H1 (cell line): ENCODE measurements at regions not wholly inside any gene's neighbourhood (a gene's known extent, or its start where the extent isn't known, plus 50 kb on each side); places are given as distances from the start of the nearest gene placed in this dataset.

Experiments
- CTCF ChIA-PET: fragments of 300-600 bp; sonication (Branson Sonifier 250); formaldehyde crosslinking; loops from one replicate; lab custom pipeline; 2021; ENCODE audit not compliant: partially characterized antibody; lab: Charles Lee
- POLR2A ChIA-PET: fragments of 300-600 bp; sonication (Branson Sonifier 250); formaldehyde crosslinking; loops from one replicate; lab custom pipeline; 2021; ENCODE audit warnings: inconsistent platforms; ENCODE audit not compliant: partially characterized antibody; lab: Charles Lee
- DNase-seq, 2 experiments: peaks; one replicate each; pipeline versions ENCODE4 v3.0.0 to v3.0.0-alpha.2; 2010 to 2022; ENCODE audit warnings: low spot score in 2 of 2, low read depth in 1 of 2, mixed read lengths in 1 of 2
- FAIRE-seq: peaks from 2 replicates; lab custom pipeline; 2011; peaks lifted over from hg19 to GRCh38; lab: Jason Lieb, UNC
- H2AFZ ChIP-seq: 2 replicates; pipeline ENCODE4 v1.8.1; 2012; ENCODE audit warnings: low read length, inconsistent platforms
- H2AK5ac ChIP-seq: 2 replicates; pipeline ENCODE4 v1.6.1; 2013; ENCODE audit warnings: low read depth, low read length
- H2BK120ac ChIP-seq: replicated peaks from 2 replicates; pipeline ENCODE3; 2013; ENCODE audit warnings: low read depth, low read length, inconsistent platforms
- H2BK12ac ChIP-seq: 2 replicates; pipeline ENCODE4 v1.6.1; 2013; ENCODE audit warnings: low read depth, low read length
- H2BK15ac ChIP-seq: 2 replicates; pipeline ENCODE4 v1.6.1; 2013; ENCODE audit warnings: low read length
- H2BK20ac ChIP-seq: 2 replicates; pipeline ENCODE4 v1.6.1; 2013; ENCODE audit warnings: low read length
- H2BK5ac ChIP-seq: 2 replicates; pipeline ENCODE4 v1.6.1; 2013; ENCODE audit warnings: low read depth, low read length
- H3K14ac ChIP-seq: 2 replicates; pipeline ENCODE4 v1.6.1; 2013; ENCODE audit warnings: inconsistent platforms; ENCODE audit not compliant: insufficient read length
- H3K18ac ChIP-seq: 2 replicates; pipeline ENCODE4 v1.6.1; 2013; ENCODE audit warnings: low read length; ENCODE audit errors: extremely low read depth
- H3K23ac ChIP-seq: 2 replicates; pipeline ENCODE4 v1.6.1; 2013; ENCODE audit warnings: inconsistent platforms; ENCODE audit not compliant: insufficient read length
- H3K23me2 ChIP-seq: 2 replicates; pipeline ENCODE4 v1.6.1; 2013; ENCODE audit warnings: low read depth, low read length
- H3K27ac ChIP-seq: 2 replicates; pipeline ENCODE4 v1.6.1; 2011; ENCODE audit warnings: low read depth, low read length, inconsistent platforms
- H3K27me3 ChIP-seq, 4 experiments: replicated peaks in 1 of 4; 1 replicate in 1 of 4; 2 replicates in 3 of 4; pipeline versions ENCODE4 v1.6.1 to v1.8.1; 2011 to 2013; ENCODE audit warnings: low read length in 3 of 4, mild to moderate bottlenecking in 3 of 4, inconsistent platforms in 2 of 4, mixed read lengths in 2 of 4, moderate library complexity in 1 of 4; ENCODE audit not compliant: control insufficient read depth in 3 of 4, insufficient read depth in 3 of 4; ENCODE audit errors: extremely low read depth in 1 of 4
- H3K36me3 ChIP-seq, 4 experiments: 2 replicates each; pipeline versions ENCODE4 v1.6.1 to v1.8.1; 2011 to 2013; ENCODE audit warnings: mild to moderate bottlenecking in 4 of 4, low read length in 3 of 4, moderate library complexity in 2 of 4, control low read depth in 1 of 4, inconsistent platforms in 1 of 4; ENCODE audit not compliant: insufficient read depth in 4 of 4, control insufficient read depth in 2 of 4
- H3K4ac ChIP-seq: replicated peaks from 2 replicates; pipeline ENCODE3; 2013; ENCODE audit warnings: low read length, low read depth, mixed read lengths, inconsistent platforms; ENCODE audit not compliant: insufficient read length
- H3K4me1 ChIP-seq, 4 experiments: replicated peaks in 1 of 4; 1 replicate in 1 of 4; 2 replicates in 3 of 4; pipeline versions ENCODE4 v1.6.1 to v1.8.1; 2011 to 2013; ENCODE audit warnings: low read length in 3 of 4, inconsistent platforms in 2 of 4, mixed read lengths in 1 of 4; ENCODE audit not compliant: insufficient read depth in 4 of 4, control insufficient read depth in 3 of 4
- H3K4me2 ChIP-seq, 2 experiments: 2 replicates each; pipeline versions ENCODE4 v1.6.1 to v1.8.1; 2011 to 2013; ENCODE audit warnings: low read depth in 2 of 2, low read length in 2 of 2, control low read depth in 1 of 2, inconsistent platforms in 1 of 2, mild to moderate bottlenecking in 1 of 2; ENCODE audit not compliant: insufficient read depth in 1 of 2
- H3K4me3 ChIP-seq, 4 experiments: fragments of 200-600, 300-600 bp in 1 of 4; sonication (generic), shearing (Covaris generic), sonication (Bioruptor Twin) in 1 of 4; 2 replicates each; pipeline versions ENCODE4 v1.5.1 to v1.8.1; 2011 to 2016; ENCODE audit warnings: low read length in 4 of 4, low read depth in 3 of 4, control low read depth in 2 of 4, inconsistent platforms in 2 of 4, mild to moderate bottlenecking in 2 of 4, mixed read lengths in 1 of 4, moderate library complexity in 1 of 4; ENCODE audit not compliant: insufficient read depth in 2 of 4; ENCODE audit errors: extremely low read depth in 1 of 4
- H3K56ac ChIP-seq: replicated peaks from 2 replicates; pipeline ENCODE3; 2013; ENCODE audit warnings: low read depth, mild to moderate bottlenecking, mixed read lengths, low read length, inconsistent platforms; ENCODE audit not compliant: insufficient read length
- H3K79me1 ChIP-seq: 2 replicates; pipeline ENCODE4 v1.6.1; 2013; ENCODE audit warnings: low read depth, low read length, control low read depth
- H3K79me2 ChIP-seq, 2 experiments: 2 replicates each; pipeline versions ENCODE4 v1.6.1 to v1.8.1; 2012 to 2013; ENCODE audit warnings: low read length in 2 of 2, mild to moderate bottlenecking in 2 of 2, inconsistent platforms in 1 of 2; ENCODE audit not compliant: insufficient read depth in 2 of 2, control insufficient read depth in 1 of 2
- H3K9ac ChIP-seq, 4 experiments: replicated peaks in 1 of 4; 1 replicate in 1 of 4; 2 replicates in 3 of 4; pipeline versions ENCODE4 v1.6.1 to v1.8.1; 2011 to 2013; ENCODE audit warnings: low read depth in 3 of 4, low read length in 3 of 4, control low read depth in 2 of 4, mild to moderate bottlenecking in 2 of 4, moderate library complexity in 2 of 4, inconsistent platforms in 1 of 4; ENCODE audit errors: extremely low read depth in 1 of 4
- H3K9me3 ChIP-seq, 2 experiments: 2 replicates each; pipeline versions ENCODE4 v1.6.1 to v1.8.1; 2012 to 2013; ENCODE audit warnings: mild to moderate bottlenecking in 2 of 2, moderate library complexity in 2 of 2, control low read depth in 1 of 2, inconsistent platforms in 1 of 2, low read depth in 1 of 2, low read length in 1 of 2, mixed read lengths in 1 of 2; ENCODE audit not compliant: insufficient read depth in 2 of 2
- H4K20me1 ChIP-seq, 2 experiments: replicated peaks in 1 of 2; 2 replicates each; pipeline versions ENCODE3 to v1.8.1; 2011 to 2013; ENCODE audit warnings: inconsistent platforms in 2 of 2, low read length in 2 of 2, mild to moderate bottlenecking in 1 of 2; ENCODE audit not compliant: insufficient read depth in 2 of 2, control insufficient read depth in 1 of 2
- H4K5ac ChIP-seq: 2 replicates; pipeline ENCODE4 v1.6.1; 2013; ENCODE audit warnings: low read length, low read depth, mixed read lengths, inconsistent platforms; ENCODE audit not compliant: insufficient read length
- H4K8ac ChIP-seq: 2 replicates; pipeline ENCODE4 v1.8.0; 2013; ENCODE audit warnings: mild to moderate bottlenecking, moderate library complexity, low read length, inconsistent platforms; ENCODE audit not compliant: insufficient read depth; ENCODE audit errors: extremely low read depth
- H4K91ac ChIP-seq: replicated peaks from 2 replicates; pipeline ENCODE3; 2013; ENCODE audit warnings: low read length, mixed read lengths, inconsistent platforms; ENCODE audit not compliant: insufficient read length
- BACH1 ChIP-seq: IDR thresholded peaks from 2 replicates; pipeline ENCODE4 v1.6.1; 2012; ENCODE audit warnings: low read length, improper control_type of control experiment
- BCL11A ChIP-seq, 2 experiments: IDR thresholded peaks; one replicate each; pipeline ENCODE4 v1.6.1; 2011; ENCODE audit warnings: low read depth in 2 of 2, low read length in 2 of 2, mild to moderate bottlenecking in 2 of 2
- CBX5 ChIP-seq: fragments of 300-800, 300-1000 bp; sonication (generic); IDR thresholded peaks from 2 replicates; pipeline ENCODE4 v1.7.1; 2016; ENCODE audit warnings: antibody characterized with exemption, low read length, low read depth
- FOSL1 ChIP-seq: IDR thresholded peaks from 2 replicates; pipeline ENCODE4 v1.6.1; 2011; ENCODE audit warnings: mild to moderate bottlenecking, low read depth, low read length, moderate library complexity; ENCODE audit not compliant: insufficient read depth
- RBBP5 ChIP-seq: IDR thresholded peaks from 2 replicates; pipeline ENCODE4 v1.7.1; 2012; ENCODE audit warnings: low read depth, mild to moderate bottlenecking, inconsistent platforms, low read length, moderate library complexity, borderline replicate concordance
- SP1 ChIP-seq: IDR thresholded peaks from 2 replicates; pipeline ENCODE4 v1.6.1; 2011; ENCODE audit warnings: low read depth, low read length
- ZNF274 ChIP-seq: IDR thresholded peaks from 2 replicates; pipeline ENCODE4 v1.7.0; 2012; ENCODE audit warnings: low read length, borderline replicate concordance; ENCODE audit errors: extremely low read depth
- WGBS, 2 experiments: shearing (Covaris generic) in 1 of 2; methylation state at CpG; one replicate each; pipeline versions ENCODE4 v1.1.6 to v1.1.7; 2013 to 2015; ENCODE audit warnings: low lambda C conversion rate in 2 of 2, mixed read lengths in 2 of 2, inconsistent platforms in 1 of 2, low coverage in 1 of 2, missing lambda C conversion rate in 1 of 2; ENCODE audit not compliant: insufficient replicate concordance in 2 of 2, insufficient coverage in 1 of 2, insufficient read length in 1 of 2; ENCODE audit errors: extremely low coverage in 1 of 2, missing lambda C conversion rate in 1 of 2; 5-methylcytosine and 5-hydroxymethylcytosine counted together

DNA sequence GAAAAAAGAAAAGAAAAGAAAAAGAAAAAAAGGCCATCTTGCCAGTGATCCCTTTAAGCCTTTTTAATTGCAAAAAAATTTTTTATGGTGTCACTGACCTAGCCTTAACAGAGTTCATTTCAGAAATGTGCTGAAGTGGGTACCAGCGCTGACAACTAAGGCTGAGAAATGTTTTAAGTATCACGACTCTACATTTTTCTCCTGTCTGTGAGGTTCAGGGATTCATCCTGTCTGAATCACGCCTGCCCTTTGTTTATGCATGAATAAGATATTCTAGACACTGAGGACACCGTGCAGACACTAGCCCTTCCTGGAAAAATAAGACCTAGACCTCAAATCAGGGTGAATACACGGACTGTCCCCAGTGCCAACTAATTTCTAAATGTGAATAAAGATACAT is 154.4 kb upstream of the NOCT start:
- no peak overlapping the region for H2BK15ac ChIP-seq

More for the DNA sequence above, 154.4 kb upstream of the NOCT start:
- WGBS, 2 experiments = 89% methylated on average over 5 of the region's 5 CpGs; no CpG with 5 or more reads in 1 of the 2 experiments
- CTCF ChIA-PET = interaction anchor here (1.6 to 3.0 kb wide), 2 partner anchors 10 to 306 kb away, joined by 3 to 10 read pairs; no protein-coding TSS in a partner anchor
- Histone ChIP-seq H3K23me2 (no peaks in the 10 kb centered on the region), H3K14ac (no peak overlapping the region), H3K79me1 (no peaks in the 10 kb centered on the region), H3K4ac (no peak overlapping the region), H3K23ac (no peak overlapping the region), H4K5ac (no peak overlapping the region), H3K18ac (no peak overlapping the region), H2AK5ac (no peak overlapping the region), H3K27me3 (no peaks in the 10 kb centered on the region), H3K4me1 (peaks cover 1 to 5% (median 4%) of the 10 kb centered on the region in 4 experiments; a peak in 3 of 7 replicates), H4K91ac (no peak overlapping the region), H3K9ac (no peak overlapping the region), H2BK20ac (no peak overlapping the region), H4K20me1 (no peaks in the 10 kb centered on the region), H3K79me2 (no peaks in the 10 kb centered on the region), H3K56ac (no peak overlapping the region), H2BK120ac (no peak overlapping the region), H3K27ac (no peak overlapping the region), H2BK12ac (no peak overlapping the region), H3K9me3 (no peaks in the 10 kb centered on the region), H3K4me3 (no peak overlapping the region), H4K8ac (no peak overlapping the region), H2BK5ac (no peak overlapping the region), H3K4me2 (no peak overlapping the region), H3K36me3 (no peaks in the 10 kb centered on the region), H2AFZ (no peak overlapping the region)
- TF ChIP-seq BACH1 = no peak
- no peak for TF ChIP-seq SP1
- TF ChIP-seq CBX5 = no peak
- TF ChIP-seq ZNF274 = no peak
- TF ChIP-seq RBBP5 = no peak
- TF ChIP-seq BCL11A (IDR thresholded peaks at IDR 0.05; ENCODE audit: low read depth in 2 of 2, low read length in 2 of 2) = no peak
- TF ChIP-seq FOSL1 = no peak
- DNase-seq (no peak), FAIRE-seq (no peak)
- POLR2A ChIA-PET = no interaction called here
